Fibroblast of lung (primary cell): ENCODE measurements at regions not wholly inside any gene's neighbourhood (a gene's known extent, or its start where the extent isn't known, plus 50 kb on each side); places are given as distances from the start of the nearest gene placed in this dataset.

ENCODE experiments used
- DNase-seq, 2 donors: peaks; one replicate each; pipeline versions ENCODE4 v3.0.0 to v3.0.0-alpha.2; 2010; ENCODE audit warnings: low read depth in 2 of 2
- H2AFZ ChIP-seq: 2 replicates; pipeline ENCODE4 v1.5.1; 2012; ENCODE audit warnings: low read length, control low read depth, inconsistent platforms
- H3K27ac ChIP-seq: 2 replicates; pipeline ENCODE4 v1.5.1; 2011; ENCODE audit warnings: low read length, control low read depth; ENCODE audit not compliant: insufficient read depth
- H3K27me3 ChIP-seq: 2 replicates; pipeline ENCODE4 v1.5.1; 2011; ENCODE audit warnings: mild to moderate bottlenecking, low read length; ENCODE audit not compliant: control insufficient read depth, insufficient read depth
- H3K36me3 ChIP-seq: 2 replicates; pipeline ENCODE4 v1.5.1; 2011; ENCODE audit warnings: low read length; ENCODE audit not compliant: control insufficient read depth, insufficient read depth
- H3K4me1 ChIP-seq: 2 replicates; pipeline ENCODE4 v1.5.1; 2011; ENCODE audit warnings: low read length; ENCODE audit not compliant: control insufficient read depth, insufficient read depth; ENCODE audit errors: extremely low read depth
- H3K4me2 ChIP-seq: 2 replicates; pipeline ENCODE4 v1.5.1; 2011; ENCODE audit warnings: low read length, control low read depth; ENCODE audit not compliant: insufficient read depth; ENCODE audit errors: extremely low read depth
- H3K4me3 ChIP-seq, 4 experiments: fragments of 200-600 bp in 1 of 4; sonication (generic) in 1 of 4; replicated peaks in 1 of 4; 2 replicates each; pipeline ENCODE4 v1.5.1; 2011 to 2016; ENCODE audit warnings: low read length in 4 of 4, low read depth in 3 of 4, mild to moderate bottlenecking in 3 of 4, control low read depth in 2 of 4, inconsistent platforms in 1 of 4, mixed read lengths in 1 of 4; ENCODE audit not compliant: insufficient read depth in 1 of 4; ENCODE audit errors: control extremely low read depth in 1 of 4
- H3K79me2 ChIP-seq: 2 replicates; pipeline ENCODE4 v1.5.1; 2012; ENCODE audit warnings: mild to moderate bottlenecking, low read length, inconsistent platforms; ENCODE audit not compliant: control insufficient read depth, insufficient read depth
- H3K9ac ChIP-seq: 2 replicates; pipeline ENCODE4 v1.5.1; 2011; ENCODE audit warnings: mild to moderate bottlenecking, low read length, control low read depth; ENCODE audit not compliant: insufficient read depth
- H3K9me3 ChIP-seq: 2 replicates; pipeline ENCODE4 v1.5.1; 2012; ENCODE audit warnings: low read depth, low read length; ENCODE audit not compliant: control insufficient read depth, insufficient read depth
- H4K20me1 ChIP-seq: 2 replicates; pipeline ENCODE4 v1.5.1; 2011; ENCODE audit warnings: low read length; ENCODE audit not compliant: control insufficient read depth, insufficient read depth; ENCODE audit errors: extremely low read depth
- CTCF ChIP-seq, 2 donors: IDR thresholded peaks in 1 of 2; conservative IDR thresholded peaks in 1 of 2; 1 replicate in 1 of 2; 2 replicates in 1 of 2; pipeline ENCODE4 v1.5.1; 2011 to 2012; ENCODE audit warnings: low read length in 2 of 2, control low read depth in 1 of 2, inconsistent platforms in 1 of 2, low read depth in 1 of 2, mild to moderate bottlenecking in 1 of 2
- EZH2 ChIP-seq: IDR thresholded peaks from 2 replicates; pipeline ENCODE4 v1.5.1; 2012; ENCODE audit warnings: low read length, control low read depth, mild to moderate bottlenecking; ENCODE audit errors: missing control alignments

GRCh38 chr14:82390586-82390985, 856.9 kb upstream of the SEL1L start:
- Histone ChIP-seq H3K4me2 (no peak overlapping the region), H2AFZ (no peak overlapping the region), H3K9ac (no peak overlapping the region), H3K27ac (no peak overlapping the region), H3K9me3 (no peaks in the 10 kb centered on the region), H3K79me2 (no peaks in the 10 kb centered on the region), H3K4me1 (no peaks in the 10 kb centered on the region), H3K4me3 (no peak overlapping the region), H3K27me3 (no peaks in the 10 kb centered on the region), H3K36me3 (no peaks in the 10 kb centered on the region), H4K20me1 (no peaks in the 10 kb centered on the region)
- TF ChIP-seq CTCF (conservative IDR thresholded peaks at IDR 0.05 in 1 of 2, IDR thresholded peaks at IDR 0.05 in 1 of 2; ENCODE audit: low read depth in 1 of 2, low read length in 2 of 2): no peak
- no peak for DNase-seq

GRCh38 chr14:82394916-82395315, 861.3 kb upstream of the SEL1L start:
- no peak for DNase-seq
- H3K27ac ChIP-seq: no peak overlapping the region
- TF ChIP-seq CTCF (conservative IDR thresholded peaks at IDR 0.05 in 1 of 2, IDR thresholded peaks at IDR 0.05 in 1 of 2; ENCODE audit: low read depth in 1 of 2, low read length in 2 of 2) (no peak), EZH2 (no peak)

GRCh38 chr14:82398256-82398655, 864.6 kb upstream of the SEL1L start:
- no peak overlapping the region for H2AFZ ChIP-seq
- H3K4me2 ChIP-seq: no peak overlapping the region
- H3K27me3 ChIP-seq: no peaks in the 10 kb centered on the region
- no peak overlapping the region for H3K27ac ChIP-seq
- no peak overlapping the region for H3K9ac ChIP-seq
- no peaks in the 10 kb centered on the region for H4K20me1 ChIP-seq
- no peak for TF ChIP-seq CTCF (conservative IDR thresholded peaks at IDR 0.05 in 1 of 2, IDR thresholded peaks at IDR 0.05 in 1 of 2; ENCODE audit: low read depth in 1 of 2, low read length in 2 of 2)
- TF ChIP-seq EZH2: no peak
- DNase-seq: no peak
- no peaks in the 10 kb centered on the region for H3K79me2 ChIP-seq
- no peaks in the 10 kb centered on the region for H3K4me1 ChIP-seq
- H3K9me3 ChIP-seq: no peaks in the 10 kb centered on the region
- H3K4me3 ChIP-seq: no peak overlapping the region
- H3K36me3 ChIP-seq: no peaks in the 10 kb centered on the region

More at GRCh38 chr14:82394916-82395315, 861.3 kb upstream of the SEL1L start:
- Histone ChIP-seq H3K9ac (no peak overlapping the region), H3K36me3 (no peaks in the 10 kb centered on the region), H3K4me3 (no peak overlapping the region), H4K20me1 (no peaks in the 10 kb centered on the region), H2AFZ (no peak overlapping the region), H3K9me3 (no peaks in the 10 kb centered on the region), H3K79me2 (no peaks in the 10 kb centered on the region), H3K4me2 (no peak overlapping the region), H3K27me3 (no peaks in the 10 kb centered on the region), H3K4me1 (no peaks in the 10 kb centered on the region)
